Gastroesophageal sphincter (tissue), 3 donors: ENCODE measurements at regions not wholly inside any gene's neighbourhood (a gene's known extent, or its start where the extent isn't known, plus 50 kb on each side); places are given as distances from the start of the nearest gene placed in this dataset.

ENCODE experiments used
- POLR2A ChIP-seq, 2 donors: fragments of 450-650 bp; IDR thresholded peaks; one replicate each; pipeline ENCODE4 v1.6.1; 2017; ENCODE audit warnings: antibody characterized with exemption in 2 of 2, mild to moderate bottlenecking in 2 of 2, moderate library complexity in 1 of 2
- TF ChIP-seq, protein P1 (sequence below), 4 experiments: fragments of 200-600 bp in 2 of 4; fragments of 450-650 bp in 2 of 4; sonication (generic) in 1 of 4; IDR thresholded peaks; one replicate each; pipeline ENCODE4 v1.5.1; 2017 to 2019; ENCODE audit warnings: antibody characterized with exemption in 4 of 4, mild to moderate bottlenecking in 2 of 4, moderate library complexity in 2 of 4

DNA sequence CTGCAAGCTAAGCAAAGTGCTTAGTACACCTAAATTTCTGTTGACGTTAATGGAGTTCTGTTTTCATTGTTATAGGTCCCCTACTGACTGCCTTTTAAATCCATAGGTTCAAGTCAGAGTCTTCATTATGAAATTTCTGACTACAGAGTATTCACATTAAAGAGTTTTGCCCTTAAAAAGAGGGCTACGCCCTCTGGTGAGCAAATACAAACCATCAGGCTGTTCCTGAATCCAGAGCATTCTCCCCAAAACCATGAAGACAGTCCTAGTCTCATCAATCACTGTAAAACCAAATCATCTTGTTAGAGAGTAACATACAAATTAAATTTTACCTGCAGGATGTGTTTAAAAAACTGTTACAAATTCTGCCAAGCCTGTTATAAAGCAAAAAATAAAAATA is 1091.7 kb downstream of the TDRD15 start:
- TF ChIP-seq, protein P1, sequence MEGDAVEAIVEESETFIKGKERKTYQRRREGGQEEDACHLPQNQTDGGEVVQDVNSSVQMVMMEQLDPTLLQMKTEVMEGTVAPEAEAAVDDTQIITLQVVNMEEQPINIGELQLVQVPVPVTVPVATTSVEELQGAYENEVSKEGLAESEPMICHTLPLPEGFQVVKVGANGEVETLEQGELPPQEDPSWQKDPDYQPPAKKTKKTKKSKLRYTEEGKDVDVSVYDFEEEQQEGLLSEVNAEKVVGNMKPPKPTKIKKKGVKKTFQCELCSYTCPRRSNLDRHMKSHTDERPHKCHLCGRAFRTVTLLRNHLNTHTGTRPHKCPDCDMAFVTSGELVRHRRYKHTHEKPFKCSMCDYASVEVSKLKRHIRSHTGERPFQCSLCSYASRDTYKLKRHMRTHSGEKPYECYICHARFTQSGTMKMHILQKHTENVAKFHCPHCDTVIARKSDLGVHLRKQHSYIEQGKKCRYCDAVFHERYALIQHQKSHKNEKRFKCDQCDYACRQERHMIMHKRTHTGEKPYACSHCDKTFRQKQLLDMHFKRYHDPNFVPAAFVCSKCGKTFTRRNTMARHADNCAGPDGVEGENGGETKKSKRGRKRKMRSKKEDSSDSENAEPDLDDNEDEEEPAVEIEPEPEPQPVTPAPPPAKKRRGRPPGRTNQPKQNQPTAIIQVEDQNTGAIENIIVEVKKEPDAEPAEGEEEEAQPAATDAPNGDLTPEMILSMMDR (IDR thresholded peaks at IDR 0.05), result no peak
- no peak for TF ChIP-seq POLR2A (IDR thresholded peaks at IDR 0.05)
